PC-3 (cell line): ENCODE measurements at regions not wholly inside any gene's neighbourhood (a gene's known extent, or its start where the extent isn't known, plus 50 kb on each side); places are given as distances from the start of the nearest gene placed in this dataset.

Experiments
- EZH2 ChIP-seq: fragments of 300-600 bp; sonication (generic); IDR thresholded peaks from one replicate; pipeline ENCODE4 v1.6.1; 2017; ENCODE audit warnings: antibody characterized with exemption, mild to moderate bottlenecking, low read length; ENCODE audit not compliant: unreplicated experiment
- EZH2phosphoT487 ChIP-seq: fragments of 300-600 bp; sonication (generic); IDR thresholded peaks from 2 replicates; pipeline ENCODE4 v1.6.1; 2018; ENCODE audit warnings: mild to moderate bottlenecking, antibody characterized with exemption, low read length, borderline replicate concordance
- TF ChIP-seq, protein P1 (sequence below): fragments of 300-600 bp; sonication (generic); conservative IDR thresholded peaks from 2 replicates; pipeline ENCODE4 v1.5.1; 2017; ENCODE audit warnings: antibody characterized with exemption, low read depth, mild to moderate bottlenecking, low read length

DNA sequence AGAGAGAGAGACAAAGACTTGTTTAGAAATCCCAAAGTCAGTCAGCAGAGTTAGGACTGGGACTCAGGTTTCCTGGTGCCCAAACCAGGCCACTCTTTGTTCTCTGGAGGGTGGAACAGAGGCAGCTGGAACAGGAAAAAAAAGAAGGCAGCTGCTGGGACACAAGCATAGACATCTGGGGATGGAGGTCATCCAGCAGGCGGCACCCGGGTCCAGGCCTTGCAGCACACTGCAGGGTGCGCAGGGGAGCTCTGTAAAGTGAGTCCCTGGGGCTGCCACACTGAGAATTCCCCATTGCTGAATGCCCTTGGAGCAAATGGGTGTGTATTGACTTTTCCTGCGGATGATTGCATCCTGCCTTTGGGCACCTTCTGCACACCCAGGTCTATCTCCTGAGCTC is 222.9 kb upstream of the CSF3R start:
- no peak for TF ChIP-seq EZH2
- TF ChIP-seq, protein P1, sequence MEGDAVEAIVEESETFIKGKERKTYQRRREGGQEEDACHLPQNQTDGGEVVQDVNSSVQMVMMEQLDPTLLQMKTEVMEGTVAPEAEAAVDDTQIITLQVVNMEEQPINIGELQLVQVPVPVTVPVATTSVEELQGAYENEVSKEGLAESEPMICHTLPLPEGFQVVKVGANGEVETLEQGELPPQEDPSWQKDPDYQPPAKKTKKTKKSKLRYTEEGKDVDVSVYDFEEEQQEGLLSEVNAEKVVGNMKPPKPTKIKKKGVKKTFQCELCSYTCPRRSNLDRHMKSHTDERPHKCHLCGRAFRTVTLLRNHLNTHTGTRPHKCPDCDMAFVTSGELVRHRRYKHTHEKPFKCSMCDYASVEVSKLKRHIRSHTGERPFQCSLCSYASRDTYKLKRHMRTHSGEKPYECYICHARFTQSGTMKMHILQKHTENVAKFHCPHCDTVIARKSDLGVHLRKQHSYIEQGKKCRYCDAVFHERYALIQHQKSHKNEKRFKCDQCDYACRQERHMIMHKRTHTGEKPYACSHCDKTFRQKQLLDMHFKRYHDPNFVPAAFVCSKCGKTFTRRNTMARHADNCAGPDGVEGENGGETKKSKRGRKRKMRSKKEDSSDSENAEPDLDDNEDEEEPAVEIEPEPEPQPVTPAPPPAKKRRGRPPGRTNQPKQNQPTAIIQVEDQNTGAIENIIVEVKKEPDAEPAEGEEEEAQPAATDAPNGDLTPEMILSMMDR, result no peak
- no peak for TF ChIP-seq EZH2phosphoT487
